ENCODE measurements at regions not wholly inside any gene's neighbourhood (a gene's known extent, or its start where the extent isn't known, plus 50 kb on each side); places are given as distances from the start of the nearest gene placed in this dataset.
"Not testable (repeated sequence)": the region's sequence is repeated elsewhere in the genome, so short reads cannot be mapped to it uniquely, and the experiment has no call there.

- no peak overlapping the region for H3K4me3 ChIP-seq (ENCODE audit: low read depth, low read length)
- no peak for TF ChIP-seq CTCF (IDR thresholded peaks at IDR 0.05; ENCODE audit: insufficient read depth, low read length, missing control alignments)
- ChIA-PET POLR2A (no interaction called here), CTCF (no interaction called here)
- DNase-seq (ENCODE audit: low read depth, low spot score): no peak
Observed at GRCh38 chr10:3375505-3375904, 202.9 kb upstream of the PITRM1 start.

- DNase-seq (ENCODE audit: low read depth, low spot score): no peak
- CTCF ChIA-PET: no interaction called here
- TF ChIP-seq CTCF (IDR thresholded peaks at IDR 0.05; ENCODE audit: insufficient read depth, low read length, missing control alignments): no peak
- POLR2A ChIA-PET: no interaction called here
- no peak overlapping the region for H3K4me3 ChIP-seq (ENCODE audit: low read depth, low read length)
Observed at GRCh38 chr10:3374914-3375313, 202.3 kb upstream of the PITRM1 start.

GRCh38 chr10:3373374-3374027 is 200.9 kb upstream of the PITRM1 start:
- DNase-seq (ENCODE audit: low read depth, low spot score); H3K4me3 ChIP-seq (ENCODE audit: low read depth, low read length); POLR2A ChIA-PET: not testable (repeated sequence)
- CTCF ChIA-PET: interaction anchor here (1.0 kb wide), 1 partner anchor 13 kb away, joined by 3 read pairs; no protein-coding TSS in a partner anchor

- peak; percentile 19 for DNase-seq (ENCODE audit: low read depth, low spot score)
- ChIA-PET CTCF (no interaction called here), POLR2A (interaction anchor here (0.6 kb wide), 1 partner anchor 404 kb away, joined by 3 read pairs; no protein-coding TSS in a partner anchor)
- H3K4me3 ChIP-seq (ENCODE audit: low read depth, low read length): no peak overlapping the region
- TF ChIP-seq CTCF (IDR thresholded peaks at IDR 0.05; ENCODE audit: insufficient read depth, low read length, missing control alignments): no peak
Observed at GRCh38 chr10:3372281-3372680, 199.7 kb upstream of the PITRM1 start.

- DNase-seq (ENCODE audit: low read depth, low spot score); H3K4me3 ChIP-seq (ENCODE audit: low read depth, low read length); CTCF ChIA-PET: not testable (repeated sequence)
- POLR2A ChIA-PET: interaction anchor here (0.6 kb wide), 1 partner anchor 403 kb away, joined by 3 read pairs; no protein-coding TSS in a partner anchor
Observed at GRCh38 chr10:3371624-3372023, 199.0 kb upstream of the PITRM1 start.

- ChIA-PET CTCF (no interaction called here), POLR2A (no interaction called here)
- H3K4me3 ChIP-seq (ENCODE audit: low read depth, low read length): no peak overlapping the region
- no peak for TF ChIP-seq CTCF (IDR thresholded peaks at IDR 0.05; ENCODE audit: insufficient read depth, low read length, missing control alignments)
- DNase-seq (ENCODE audit: low read depth, low spot score): no peak
Observed at GRCh38 chr10:3366735-3367405, 194.3 kb upstream of the PITRM1 start.

- no peak overlapping the region for H3K4me3 ChIP-seq (ENCODE audit: low read depth, low read length)
- ChIA-PET POLR2A (no interaction called here), CTCF (no interaction called here)
- DNase-seq (ENCODE audit: low read depth, low spot score): no peak
- TF ChIP-seq CTCF (IDR thresholded peaks at IDR 0.05; ENCODE audit: insufficient read depth, low read length, missing control alignments): no peak
Observed at GRCh38 chr10:3366043-3366442, 193.5 kb upstream of the PITRM1 start.

All from AG04449 (cell line).